ENCODE measurements at regions not wholly inside any gene's neighbourhood (a gene's known extent, or its start where the extent isn't known, plus 50 kb on each side); places are given as distances from the start of the nearest gene placed in this dataset.

- Histone ChIP-seq H3K27me3 (ENCODE audit: insufficient read depth, low read length) (no peaks in the 10 kb centered on the region), H3K9me3 (ENCODE audit: low read depth, low read length) (no peaks in the 10 kb centered on the region), H3K4me1 (ENCODE audit: insufficient read depth, low read length) (no peaks in the 10 kb centered on the region), H3K27ac (ENCODE audit: low read depth, low read length) (no peak overlapping the region), H3K4me3 (ENCODE audit: insufficient read depth, low read length) (no peak overlapping the region), H3K79me2 (ENCODE audit: insufficient read depth, low read length) (no peaks in the 10 kb centered on the region), H2AFZ (ENCODE audit: low read length) (no peak overlapping the region), H3K36me3 (ENCODE audit: insufficient read depth, low read length) (no peaks in the 10 kb centered on the region), H4K20me1 (ENCODE audit: insufficient read depth, low read length) (no peaks in the 10 kb centered on the region), H3K4me2 (ENCODE audit: insufficient read depth, low read length) (no peak overlapping the region)
- no peak for TF ChIP-seq CTCF (IDR thresholded peaks at IDR 0.05; ENCODE audit: extremely low read depth, low read depth, low read length)
- no peak for DNase-seq (ENCODE audit: insufficient read length, low spot score, missing footprints)
Measured at GRCh38 chr6:125392682-125393081, 90.9 kb upstream of the HDDC2 start.

GRCh38 chr6:125393449-125393858 lies 91.7 kb upstream of the HDDC2 start:
- H3K4me1 ChIP-seq (ENCODE audit: insufficient read depth, low read length): no peaks in the 10 kb centered on the region
- no peaks in the 10 kb centered on the region for H3K27me3 ChIP-seq (ENCODE audit: insufficient read depth, low read length)
- H3K27ac ChIP-seq (ENCODE audit: low read depth, low read length): no peak overlapping the region
- no peaks in the 10 kb centered on the region for H4K20me1 ChIP-seq (ENCODE audit: insufficient read depth, low read length)
- no peak overlapping the region for H3K4me3 ChIP-seq (ENCODE audit: insufficient read depth, low read length)
- H2AFZ ChIP-seq (ENCODE audit: low read length): no peak overlapping the region
- H3K79me2 ChIP-seq (ENCODE audit: insufficient read depth, low read length): no peaks in the 10 kb centered on the region
- TF ChIP-seq CTCF (IDR thresholded peaks at IDR 0.05; ENCODE audit: extremely low read depth, low read depth, low read length): no peak
- peak; percentile 49 for DNase-seq (ENCODE audit: insufficient read length, low spot score, missing footprints)
- H3K9me3 ChIP-seq (ENCODE audit: low read depth, low read length): no peaks in the 10 kb centered on the region
- H3K4me2 ChIP-seq (ENCODE audit: insufficient read depth, low read length): no peak overlapping the region
- H3K36me3 ChIP-seq (ENCODE audit: insufficient read depth, low read length): no peaks in the 10 kb centered on the region

GRCh38 chr6:125406741-125407140 lies 105.0 kb upstream of the HDDC2 start:
- no peaks in the 10 kb centered on the region for H3K79me2 ChIP-seq (ENCODE audit: insufficient read depth, low read length)
- H3K27ac ChIP-seq (ENCODE audit: low read depth, low read length): no peak overlapping the region
- DNase-seq (ENCODE audit: insufficient read length, low spot score, missing footprints): no peak
- H3K4me3 ChIP-seq (ENCODE audit: insufficient read depth, low read length): no peak overlapping the region
- no peaks in the 10 kb centered on the region for H3K9me3 ChIP-seq (ENCODE audit: low read depth, low read length)
- H2AFZ ChIP-seq (ENCODE audit: low read length): no peak overlapping the region
- no peaks in the 10 kb centered on the region for H3K36me3 ChIP-seq (ENCODE audit: insufficient read depth, low read length)
- no peaks in the 10 kb centered on the region for H3K27me3 ChIP-seq (ENCODE audit: insufficient read depth, low read length)
- TF ChIP-seq CTCF (IDR thresholded peaks at IDR 0.05; ENCODE audit: extremely low read depth, low read depth, low read length): no peak
- no peaks in the 10 kb centered on the region for H4K20me1 ChIP-seq (ENCODE audit: insufficient read depth, low read length)
- H3K4me1 ChIP-seq (ENCODE audit: insufficient read depth, low read length): no peaks in the 10 kb centered on the region
- H3K4me2 ChIP-seq (ENCODE audit: insufficient read depth, low read length): no peak overlapping the region

GRCh38 chr6:125414507-125414906 lies 112.7 kb upstream of the HDDC2 start:
- no peaks in the 10 kb centered on the region for H3K9me3 ChIP-seq (ENCODE audit: low read depth, low read length)
- H3K4me3 ChIP-seq (ENCODE audit: insufficient read depth, low read length): no peak overlapping the region
- no peaks in the 10 kb centered on the region for H3K79me2 ChIP-seq (ENCODE audit: insufficient read depth, low read length)
- H3K36me3 ChIP-seq (ENCODE audit: insufficient read depth, low read length): no peaks in the 10 kb centered on the region
- no peaks in the 10 kb centered on the region for H3K4me1 ChIP-seq (ENCODE audit: insufficient read depth, low read length)
- no peak overlapping the region for H3K27ac ChIP-seq (ENCODE audit: low read depth, low read length)
- no peak for DNase-seq (ENCODE audit: insufficient read length, low spot score, missing footprints)
- no peaks in the 10 kb centered on the region for H3K27me3 ChIP-seq (ENCODE audit: insufficient read depth, low read length)
- H4K20me1 ChIP-seq (ENCODE audit: insufficient read depth, low read length): no peaks in the 10 kb centered on the region
- no peak for TF ChIP-seq CTCF (IDR thresholded peaks at IDR 0.05; ENCODE audit: extremely low read depth, low read depth, low read length)
- H2AFZ ChIP-seq (ENCODE audit: low read length): no peak overlapping the region
- no peak overlapping the region for H3K4me2 ChIP-seq (ENCODE audit: insufficient read depth, low read length)
